RWPE2 (cell line): ENCODE measurements at regions not wholly inside any gene's neighbourhood (a gene's known extent, or its start where the extent isn't known, plus 50 kb on each side); places are given as distances from the start of the nearest gene placed in this dataset.

Source experiments
- ATAC-seq: fragments of 200-7000 bp; cut with Tn5 transposase; 3 replicates; pipeline ENCODE4 v1.9.1; 2021; ENCODE audit warnings: low read depth
- DNase-seq: peaks from one replicate; pipeline ENCODE4 v3.0.0-alpha.2; 2020; ENCODE audit warnings: low spot score
- H3K27ac ChIP-seq: fragments of 450-650 bp; 2 replicates; pipeline ENCODE4 v1.5.1; 2017; ENCODE audit warnings: mild to moderate bottlenecking; ENCODE audit not compliant: poor library complexity, severe bottlenecking
- H3K27me3 ChIP-seq: fragments of 250-450 bp; sonication (Bioruptor Pico); 2 replicates; pipeline ENCODE4 v1.5.1; 2021; ENCODE audit warnings: mild to moderate bottlenecking, moderate library complexity; ENCODE audit not compliant: insufficient read depth, poor library complexity, severe bottlenecking
- H3K36me3 ChIP-seq: fragments of 250-450 bp; sonication (Bioruptor Pico); 2 replicates; pipeline ENCODE4 v1.5.1; 2020; ENCODE audit warnings: low read depth, mild to moderate bottlenecking, moderate library complexity
- H3K4me1 ChIP-seq: fragments of 250-450 bp; sonication (Bioruptor Pico); 2 replicates; pipeline ENCODE4 v1.5.1; 2021; ENCODE audit warnings: mild to moderate bottlenecking, moderate library complexity; ENCODE audit not compliant: insufficient read depth, poor library complexity, severe bottlenecking
- H3K4me3 ChIP-seq: fragments of 250-450 bp; sonication (Bioruptor Pico); 2 replicates; pipeline ENCODE4 v1.5.1; 2021; ENCODE audit warnings: mild to moderate bottlenecking, moderate library complexity; ENCODE audit not compliant: severe bottlenecking
- H3K9me3 ChIP-seq: fragments of 250-450 bp; sonication (Bioruptor Pico); 2 replicates; pipeline ENCODE4 v1.5.1; 2021; ENCODE audit warnings: mild to moderate bottlenecking, moderate library complexity; ENCODE audit not compliant: severe bottlenecking
- CTCF ChIP-seq: fragments of 450-650 bp; IDR thresholded peaks from one replicate; pipeline ENCODE4 v1.5.1; 2017; ENCODE audit warnings: mild to moderate bottlenecking, moderate library complexity; ENCODE audit not compliant: poor library complexity, severe bottlenecking

GRCh38 chr12:111218499-111218898 lies 150.4 kb downstream of the PHETA1 start:
- Histone ChIP-seq H3K4me1 (no peaks in the 10 kb centered on the region), H3K36me3 (no peaks in the 10 kb centered on the region), H3K9me3 (no peaks in the 10 kb centered on the region), H3K4me3 (no peak overlapping the region), H3K27me3 (no peaks in the 10 kb centered on the region), H3K27ac (no peak overlapping the region)
- TF ChIP-seq CTCF: no peak
- DNase-seq (no peak), ATAC-seq (no peak)

DNA sequence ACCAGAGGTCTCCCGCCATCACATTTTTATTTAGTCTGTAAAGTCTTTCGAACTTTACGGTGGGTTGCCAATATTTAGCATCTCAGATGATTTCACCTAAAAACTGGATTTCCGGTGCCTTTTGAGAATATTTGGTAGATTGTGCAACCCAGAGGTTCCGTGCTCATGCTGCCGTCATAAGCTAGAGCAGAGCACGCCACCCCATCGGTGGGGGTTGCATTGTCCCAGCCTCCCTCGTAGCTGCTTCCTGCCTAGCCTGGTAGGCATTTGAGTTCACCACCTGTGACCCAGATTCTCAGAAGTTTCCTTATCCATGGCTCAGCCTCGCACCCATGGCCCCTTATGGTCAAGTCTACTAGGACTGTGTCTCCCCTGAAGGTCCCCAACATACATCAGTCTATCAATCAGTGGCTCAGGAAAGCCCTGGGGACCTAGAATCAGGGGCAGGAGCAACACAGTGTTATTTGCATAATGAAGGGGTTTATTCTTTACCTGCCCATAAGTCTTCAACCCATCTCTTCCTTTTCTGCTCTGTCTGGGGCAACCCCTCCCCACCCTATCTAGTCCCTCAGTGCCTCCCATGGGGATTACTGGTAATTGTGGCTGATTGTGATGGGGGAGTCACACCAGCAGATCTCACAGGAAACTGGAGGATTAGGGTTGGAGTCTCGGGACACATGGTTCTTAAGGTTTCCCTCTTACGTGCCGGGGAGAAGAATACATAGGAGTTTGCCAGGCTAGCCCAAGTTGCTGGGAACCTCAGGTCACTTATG lies 152.3 kb downstream of the PHETA1 start:
- H3K4me3 ChIP-seq: no peak overlapping the region
- no peak for TF ChIP-seq CTCF
- no peak for ATAC-seq
- no peaks in the 10 kb centered on the region for H3K4me1 ChIP-seq
- no peak for DNase-seq
- H3K27ac ChIP-seq: no peak overlapping the region
- H3K27me3 ChIP-seq: no peaks in the 10 kb centered on the region
- no peaks in the 10 kb centered on the region for H3K9me3 ChIP-seq
- H3K36me3 ChIP-seq: no peaks in the 10 kb centered on the region

DNA sequence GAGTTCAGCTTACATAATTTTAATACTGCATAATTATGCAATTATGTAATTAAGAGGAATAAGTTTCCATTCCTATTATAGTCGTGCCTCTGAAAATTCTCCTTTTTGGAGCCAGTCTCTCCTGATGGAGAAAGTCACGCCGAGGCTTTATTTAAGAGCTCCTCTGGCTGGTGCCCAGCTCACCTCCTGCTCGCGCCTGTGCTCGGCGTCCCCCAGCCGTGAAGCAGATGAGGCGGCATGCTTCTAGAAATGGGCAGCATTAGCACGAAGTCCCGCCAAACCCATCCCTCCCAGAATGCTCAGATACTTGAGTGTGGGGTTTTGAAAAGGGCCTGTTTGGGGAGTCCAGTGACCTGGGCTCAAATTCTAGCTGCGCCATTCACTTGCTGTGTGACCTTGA lies 153.0 kb downstream of the PHETA1 start:
- TF ChIP-seq CTCF: no peak
- no peaks in the 10 kb centered on the region for H3K36me3 ChIP-seq
- H3K4me1 ChIP-seq: no peaks in the 10 kb centered on the region
- ATAC-seq (no peak), DNase-seq (no peak)
- no peak overlapping the region for H3K4me3 ChIP-seq
- no peaks in the 10 kb centered on the region for H3K27me3 ChIP-seq
- H3K9me3 ChIP-seq: no peaks in the 10 kb centered on the region
- no peak overlapping the region for H3K27ac ChIP-seq

DNA sequence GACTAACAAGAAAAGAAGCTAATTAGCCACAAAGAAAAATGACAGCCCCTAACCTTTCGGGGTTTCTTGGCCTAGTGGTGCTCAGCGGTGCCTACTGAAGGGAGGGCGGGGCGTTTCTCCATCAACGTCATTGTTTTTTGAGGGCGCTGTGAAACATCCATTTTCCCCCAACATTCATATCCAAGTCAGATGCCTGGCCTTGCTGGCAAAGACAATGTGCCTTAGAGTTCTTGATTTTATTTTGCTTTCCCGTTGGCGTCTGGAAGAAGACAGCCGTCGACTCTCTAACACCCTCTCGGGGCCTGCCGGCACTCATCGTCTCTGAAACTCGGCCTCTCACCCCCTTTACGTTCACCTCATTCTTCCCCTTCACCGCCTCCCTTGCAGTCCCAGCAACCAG lies 154.5 kb downstream of the PHETA1 start:
- Histone ChIP-seq H3K4me1 (no peaks in the 10 kb centered on the region), H3K27ac (no peak overlapping the region), H3K27me3 (no peaks in the 10 kb centered on the region), H3K36me3 (no peaks in the 10 kb centered on the region), H3K9me3 (no peaks in the 10 kb centered on the region), H3K4me3 (no peak overlapping the region)
- ATAC-seq: no peak
- TF ChIP-seq CTCF: no peak
- DNase-seq: no peak

DNA sequence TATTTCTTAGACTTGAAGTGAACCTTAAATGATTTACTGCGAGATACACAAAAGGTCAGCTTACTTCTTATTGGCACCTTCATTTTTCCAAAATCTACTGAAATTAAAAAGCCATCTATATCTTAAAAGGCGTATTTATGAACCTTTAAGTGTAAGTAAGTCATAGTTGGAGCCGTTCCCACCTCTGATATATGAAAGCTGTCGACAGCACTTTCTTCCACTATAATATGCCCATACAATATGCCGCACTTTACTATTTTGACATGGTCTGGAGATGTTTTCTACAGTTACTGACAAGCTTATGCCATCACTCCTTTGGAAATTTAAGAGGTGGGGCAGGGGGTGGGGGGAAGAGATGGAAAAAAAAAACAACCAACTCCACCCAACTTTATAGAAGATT lies 155.3 kb downstream of the PHETA1 start:
- Histone ChIP-seq H3K27me3 (no peaks in the 10 kb centered on the region), H3K9me3 (no peaks in the 10 kb centered on the region), H3K36me3 (no peaks in the 10 kb centered on the region), H3K27ac (no peak overlapping the region), H3K4me1 (no peaks in the 10 kb centered on the region), H3K4me3 (no peak overlapping the region)
- no peak for DNase-seq
- TF ChIP-seq CTCF: no peak
- no peak for ATAC-seq
